Activated CD8-positive, alpha-beta T cell treated with anti-CD3 and anti-CD28 coated beads for 36 hours (primary cell): ENCODE measurements at regions not wholly inside any gene's neighbourhood (a gene's known extent, or its start where the extent isn't known, plus 50 kb on each side); places are given as distances from the start of the nearest gene placed in this dataset.

Experiments used
- ATAC-seq: fragments of 200-7000 bp; cut with Tn5 transposase; one replicate; pipeline ENCODE4 v1.10.0; 2021; ENCODE audit warnings: mild to moderate bottlenecking, moderate library complexity
- CTCF ChIA-PET: fragments of 350-600 bp; sonication (Branson Sonifier 250); formaldehyde crosslinking; loops from one replicate; lab custom pipeline; 2021; ENCODE audit warnings: antibody characterized with exemption; lab: Charles Lee
- POLR2A ChIA-PET: fragments of 350-600 bp; sonication (Branson Sonifier 250); formaldehyde crosslinking; loops from one replicate; lab custom pipeline; 2021; ENCODE audit warnings: antibody characterized with exemption; lab: Charles Lee
- DNase-seq: peaks from one replicate; pipeline ENCODE4 v3.0.0-alpha.2; 2020
- H3K27ac Mint-ChIP-seq: one replicate; pipeline ENCODE4 v1.8.0; 2021; ENCODE audit warnings: mild to moderate bottlenecking, mixed read lengths
- H3K27me3 Mint-ChIP-seq: one replicate; pipeline ENCODE4 v1.8.0; 2021; ENCODE audit warnings: mixed read lengths
- H3K36me3 Mint-ChIP-seq: one replicate; pipeline ENCODE4 v1.8.0; 2021; ENCODE audit warnings: low read depth, mixed read lengths
- H3K4me1 Mint-ChIP-seq: one replicate; pipeline ENCODE4 v1.8.0; 2021; ENCODE audit warnings: low read depth, mixed read lengths
- H3K4me3 Mint-ChIP-seq: one replicate; pipeline ENCODE4 v1.8.0; 2021; ENCODE audit warnings: mild to moderate bottlenecking, moderate library complexity, mixed read lengths
- H3K9me3 Mint-ChIP-seq: one replicate; pipeline ENCODE4 v1.8.0; 2021; ENCODE audit warnings: mixed read lengths
- CTCF ChIP-seq: fragments of 200-600 bp; IDR thresholded peaks from one replicate; pipeline ENCODE4 v1.8.0; 2022; ENCODE audit warnings: antibody characterized with exemption, mild to moderate bottlenecking
- intact Hi-C: fragments of 100-400 bp; cut with micrococcal nuclease; formaldehyde crosslinking; loops from one replicate; pipeline ENCODE4 v1.10.0; 2022

GRCh38 chr5:171634511-171634910, 151.1 kb upstream of the SMIM23 start:
- H3K27ac Mint-ChIP-seq = no peak overlapping the region
- intact Hi-C loops = no loop called here
- no peak for TF ChIP-seq CTCF
- H3K4me3 Mint-ChIP-seq = no peak overlapping the region
- POLR2A ChIA-PET = no interaction called here
- DNase-seq = no peak
- no peak for ATAC-seq
- CTCF ChIA-PET = no interaction called here
- H3K9me3 Mint-ChIP-seq = no peaks in the 10 kb centered on the region
- no peaks in the 10 kb centered on the region for H3K4me1 Mint-ChIP-seq
- no peaks in the 10 kb centered on the region for H3K36me3 Mint-ChIP-seq
- H3K27me3 Mint-ChIP-seq = peaks cover 18% of the 10 kb centered on the region

GRCh38 chr5:171635028-171635427, 150.6 kb upstream of the SMIM23 start:
- POLR2A ChIA-PET = no interaction called here
- Mint-ChIP-seq H3K27ac (no peak overlapping the region), H3K9me3 (no peaks in the 10 kb centered on the region), H3K4me3 (no peak overlapping the region), H3K27me3 (peaks cover 16% of the 10 kb centered on the region), H3K36me3 (no peaks in the 10 kb centered on the region), H3K4me1 (no peaks in the 10 kb centered on the region)
- no peak for ATAC-seq
- DNase-seq = no peak
- CTCF ChIA-PET = no interaction called here
- intact Hi-C loops = no loop called here
- TF ChIP-seq CTCF = no peak

GRCh38 chr5:171635561-171636245, 149.9 kb upstream of the SMIM23 start:
- no peak for ATAC-seq
- H3K9me3 Mint-ChIP-seq = no peaks in the 10 kb centered on the region

GRCh38 chr5:171637811-171638210, 147.8 kb upstream of the SMIM23 start:
- Mint-ChIP-seq H3K27ac (no peak overlapping the region), H3K4me1 (no peaks in the 10 kb centered on the region), H3K27me3 (peaks cover 6% of the 10 kb centered on the region), H3K36me3 (no peaks in the 10 kb centered on the region), H3K9me3 (no peaks in the 10 kb centered on the region), H3K4me3 (no peak overlapping the region)
- ChIA-PET POLR2A (no interaction called here), CTCF (no interaction called here)
- ATAC-seq = no peak
- intact Hi-C loops = no loop called here
- no peak for DNase-seq
- no peak for TF ChIP-seq CTCF

More at GRCh38 chr5:171635561-171636245, 149.9 kb upstream of the SMIM23 start:
- H3K36me3 Mint-ChIP-seq = no peaks in the 10 kb centered on the region
- POLR2A ChIA-PET = no interaction called here
- intact Hi-C loops = no loop called here
- no peaks in the 10 kb centered on the region for H3K4me1 Mint-ChIP-seq
- H3K4me3 Mint-ChIP-seq = no peak overlapping the region
- CTCF ChIA-PET = no interaction called here
- no peak overlapping the region for H3K27ac Mint-ChIP-seq
- no peak for DNase-seq
- TF ChIP-seq CTCF = no peak
- H3K27me3 Mint-ChIP-seq = peaks cover 13% of the 10 kb centered on the region

- no peak for DNase-seq
- intact Hi-C loops = no loop called here
- Mint-ChIP-seq H3K4me1 (no peaks in the 10 kb centered on the region), H3K9me3 (no peaks in the 10 kb centered on the region), H3K4me3 (no peak overlapping the region), H3K27me3 (peaks cover 3% of the 10 kb centered on the region), H3K27ac (no peak overlapping the region), H3K36me3 (no peaks in the 10 kb centered on the region)
- no peak for ATAC-seq
- no peak for TF ChIP-seq CTCF
- ChIA-PET CTCF (no interaction called here), POLR2A (no interaction called here)
These were observed 146.4 kb upstream of the SMIM23 start for GRCh38 chr5:171639205-171639621.
